HepG2 (cell line): ENCODE measurements at regions not wholly inside any gene's neighbourhood (a gene's known extent, or its start where the extent isn't known, plus 50 kb on each side); places are given as distances from the start of the nearest gene placed in this dataset.

ENCODE experiments used
- ATAC-seq: fragments of 200-7000 bp; cut with Tn5 transposase; 3 replicates; pipeline ENCODE4 v1.9.1; 2020; ENCODE audit warnings: mild to moderate bottlenecking, moderate library complexity
- BruUV-seq: library from RNA; stranded (reverse); fragments of 400-500 nt; replicated peaks from 2 replicates; lab custom pipeline; 2021; lab: Mats Ljungman, UMichigan
- CTCF ChIA-PET: fragments of 300-600 bp; formaldehyde crosslinking; extraction: SDS; loops from one replicate; lab custom pipeline; 2021; ENCODE audit warnings: low total read pairs, inconsistent platforms, low intra/inter-chr PET ratio; lab: Yijun Ruan, JAX
- POLR2A ChIA-PET: fragments of 350-600 bp; sonication (Branson Sonifier 250); formaldehyde crosslinking; loops from one replicate; lab custom pipeline; 2020; ENCODE audit warnings: antibody characterized with exemption, inconsistent platforms; lab: Yijun Ruan, JAX
- DNase-seq: peaks from one replicate; pipeline ENCODE4 v3.0.0-alpha.2; 2015; ENCODE audit warnings: low spot score
- FAIRE-seq: peaks from 3 replicates; lab custom pipeline; 2011; peaks lifted over from hg19 to GRCh38; lab: Jason Lieb, UNC
- H2AFZ ChIP-seq: one replicate; pipeline ENCODE4 v1.6.1; 2011; ENCODE audit warnings: low read length, inconsistent platforms
- H3K27ac ChIP-seq: fragments of 300-600 bp; 3 replicates; pipeline ENCODE4 v1.8.0; 2011; ENCODE audit warnings: mixed run types, mild to moderate bottlenecking, mixed read lengths, low read length, inconsistent platforms; ENCODE audit not compliant: insufficient read depth; ENCODE audit errors: extremely low read length
- H3K27me3 ChIP-seq, 2 experiments: fragments of 200-600 bp in 1 of 2; 2 replicates in 1 of 2; 3 replicates in 1 of 2; pipeline versions ENCODE4 v1.6.0 to v1.8.0; 2011; ENCODE audit warnings: low read length in 2 of 2, mild to moderate bottlenecking in 2 of 2, moderate library complexity in 2 of 2, inconsistent platforms in 1 of 2; ENCODE audit not compliant: insufficient read depth in 2 of 2, control insufficient read depth in 1 of 2
- H3K36me3 ChIP-seq, 2 experiments: fragments of 200-600 bp in 1 of 2; replicated peaks in 1 of 2; 2 replicates in 1 of 2; 3 replicates in 1 of 2; pipeline versions ENCODE4 v1.5.1 to v1.8.0; 2011; ENCODE audit warnings: low read length in 2 of 2, inconsistent platforms in 1 of 2; ENCODE audit not compliant: insufficient read depth in 2 of 2, control insufficient read depth in 1 of 2
- H3K4me1 ChIP-seq: 2 replicates; pipeline ENCODE4 v1.5.1; 2012; ENCODE audit warnings: low read length, inconsistent platforms; ENCODE audit not compliant: insufficient read depth
- H3K4me2 ChIP-seq: 2 replicates; pipeline ENCODE4 v1.6.0; 2011; ENCODE audit warnings: low read depth, low read length, inconsistent platforms
- H3K4me3 ChIP-seq, 3 experiments: fragments of 200-600 bp in 1 of 3; sonication (generic), shearing (Covaris generic) in 1 of 3; replicated peaks in 1 of 3; 2 replicates each; pipeline ENCODE4 v1.5.1; 2011 to 2016; ENCODE audit warnings: low read length in 3 of 3, inconsistent platforms in 2 of 3, low read depth in 2 of 3, mild to moderate bottlenecking in 2 of 3, control low read depth in 1 of 3, mixed read lengths in 1 of 3; ENCODE audit not compliant: insufficient read depth in 1 of 3
- H3K79me2 ChIP-seq: one replicate; pipeline ENCODE4 v1.6.1; 2011; ENCODE audit warnings: low read length, inconsistent platforms; ENCODE audit not compliant: insufficient read depth
- H3K9ac ChIP-seq: 2 replicates; pipeline ENCODE4 v1.6.0; 2011; ENCODE audit warnings: mild to moderate bottlenecking, low read depth, low read length, inconsistent platforms; ENCODE audit not compliant: insufficient read depth
- H3K9me3 ChIP-seq: 2 replicates; pipeline ENCODE4 v1.5.1; 2012; ENCODE audit warnings: mild to moderate bottlenecking, low read length
- H4K20me1 ChIP-seq: 2 replicates; pipeline ENCODE4 v1.6.0; 2011; ENCODE audit warnings: inconsistent platforms, mild to moderate bottlenecking, low read length, moderate library complexity; ENCODE audit not compliant: insufficient read depth
- AGO1 ChIP-seq: fragments of 200-400 bp; formaldehyde crosslinking; IDR thresholded peaks from 2 replicates; pipeline ENCODE4 v1.6.1; 2017; ENCODE audit warnings: mild to moderate bottlenecking, low read depth, low read length, moderate library complexity; ENCODE audit not compliant: poor library complexity, severe bottlenecking
- HDAC6 ChIP-seq: fragments of 200-600 bp; sonication (generic); IDR thresholded peaks from 2 replicates; pipeline ENCODE4 v1.7.0; 2017; ENCODE audit warnings: mild to moderate bottlenecking, antibody characterized with exemption, low read length, low read depth
- JUND ChIP-seq: sonication (generic); formaldehyde crosslinking; IDR thresholded peaks from 2 replicates; pipeline ENCODE4 v1.8.0; 2022; ENCODE audit warnings: mild to moderate bottlenecking, missing genetic modification reagents
- NFKBIZ ChIP-seq: IDR thresholded peaks from 2 replicates; pipeline ENCODE4 v1.6.1; 2018; ENCODE audit warnings: missing genetic modification reagents, missing compliant biosample characterization
- ONECUT2 ChIP-seq: sonication (generic); formaldehyde crosslinking; IDR thresholded peaks from 2 replicates; pipeline ENCODE4 v1.4.0; 2020; ENCODE audit warnings: missing genetic modification reagents
- POLR2AphosphoS2 ChIP-seq: IDR thresholded peaks from 2 replicates; pipeline ENCODE4 v1.6.1; 2011; ENCODE audit warnings: low read depth, low read length, improper control_type of control experiment
- RBM39 ChIP-seq: fragments of 200-400 bp; formaldehyde crosslinking; IDR thresholded peaks from one replicate; pipeline ENCODE4 v1.6.1; 2018; ENCODE audit warnings: antibody characterized with exemption, mild to moderate bottlenecking, low read depth, low read length; ENCODE audit not compliant: poor library complexity, severe bottlenecking
- TAF1 ChIP-seq: sonication (generic); formaldehyde crosslinking; IDR thresholded peaks from 2 replicates; pipeline ENCODE4 v1.4.0; 2020; ENCODE audit warnings: missing genetic modification reagents
- TFE3 ChIP-seq: IDR thresholded peaks from 2 replicates; pipeline ENCODE4 v1.6.1; 2016
- ZBTB1 ChIP-seq: sonication (generic); formaldehyde crosslinking; IDR thresholded peaks from 2 replicates; pipeline ENCODE4 v1.4.0; 2020; ENCODE audit warnings: missing genetic modification reagents, borderline replicate concordance
- ZFP36L1 ChIP-seq: sonication (generic); formaldehyde crosslinking; IDR thresholded peaks from 2 replicates; pipeline ENCODE4 v1.8.0; 2022; ENCODE audit warnings: mild to moderate bottlenecking, missing genetic modification reagents, moderate library complexity
- ZNF296 ChIP-seq: sonication (generic); formaldehyde crosslinking; conservative IDR thresholded peaks from 2 replicates; pipeline ENCODE4 v1.5.0; 2020; ENCODE audit warnings: mild to moderate bottlenecking, missing genetic modification reagents
- ZNF614 ChIP-seq: IDR thresholded peaks from 2 replicates; pipeline ENCODE4 v1.6.1; 2018; ENCODE audit warnings: missing biosample characterization, missing genetic modification reagents, inconsistent platforms, borderline replicate concordance
- ZNF678 ChIP-seq: sonication (generic); formaldehyde crosslinking; IDR thresholded peaks from 2 replicates; pipeline ENCODE4 v1.4.0; 2020; ENCODE audit warnings: mild to moderate bottlenecking, missing genetic modification reagents
- ZNF772 ChIP-seq: sonication (generic); formaldehyde crosslinking; IDR thresholded peaks from 2 replicates; pipeline ENCODE4 v1.5.0; 2020; ENCODE audit warnings: mild to moderate bottlenecking, missing genetic modification reagents
- WGBS: methylation state at CpG from one replicate; pipeline ENCODE4 v1.1.6; 2017; ENCODE audit warnings: low lambda C conversion rate; 5-methylcytosine and 5-hydroxymethylcytosine counted together
- in situ Hi-C: cut with HindIII; loops from 2 replicates; pipeline ENCODE4 v1.10.0; 2017; ENCODE audit warnings: low pct_unique_long_range_greater_than_20kb; ENCODE audit not compliant: extremely low pct_ligation_motif_present
- intact Hi-C: fragments of 100-400 bp; cut with micrococcal nuclease; formaldehyde crosslinking; loops from one replicate; pipeline ENCODE4 v1.10.0; 2022; ENCODE audit not compliant: unreplicated experiment
- TF ChIP-seq, protein P1 (sequence below): sonication (generic); formaldehyde crosslinking; conservative IDR thresholded peaks from 2 replicates; pipeline ENCODE4 v1.4.0; 2020; ENCODE audit warnings: missing genetic modification reagents
- TF ChIP-seq, protein P2 (sequence below): sonication (generic); formaldehyde crosslinking; IDR thresholded peaks from 2 replicates; pipeline ENCODE4 v1.4.0; 2020; ENCODE audit warnings: missing genetic modification reagents
- TF ChIP-seq, protein P3 (sequence below): sonication (generic); formaldehyde crosslinking; IDR thresholded peaks from 2 replicates; pipeline ENCODE4 v1.5.0; 2020; ENCODE audit warnings: missing genetic modification reagents

DNA sequence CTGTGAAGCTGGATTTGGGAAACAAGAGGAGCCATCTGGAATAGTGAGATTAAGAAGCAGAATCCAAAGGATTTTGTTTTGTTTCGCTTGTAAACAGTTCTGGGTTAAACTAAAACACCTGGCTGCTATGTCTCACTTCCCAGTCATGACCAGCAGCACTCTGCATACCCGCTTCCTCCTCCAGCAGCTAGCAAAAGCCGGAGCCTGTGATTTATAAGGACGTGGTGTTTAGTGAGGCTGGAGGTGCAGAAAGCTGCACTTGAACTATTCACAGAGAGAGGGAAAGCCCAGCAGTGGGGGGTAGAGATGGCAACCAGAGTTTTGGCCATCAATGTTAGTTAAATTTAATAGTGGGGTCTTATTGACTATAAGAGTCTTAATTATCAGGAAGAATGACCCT, 240.2 kb downstream of the AJAP1 start:
- intact Hi-C loops (no loop called here), in situ Hi-C loops (no loop called here)
- ChIA-PET CTCF (no interaction called here), POLR2A (no interaction called here)
- H3K27me3 ChIP-seq: peaks cover 0 to 6% of the 10 kb centered on the region in 2 experiments; a peak in 2 of 5 replicates
- H3K4me3 ChIP-seq: no peak overlapping the region
- H3K27ac ChIP-seq: no peak overlapping the region
- H4K20me1 ChIP-seq: no peaks in the 10 kb centered on the region
- FAIRE-seq: no peak
- WGBS: 5% methylated on average over 4 of the region's 4 CpGs
- H3K4me2 ChIP-seq: no peak overlapping the region
- no peaks in the 10 kb centered on the region for H3K79me2 ChIP-seq
- no peak for ATAC-seq
- no TSS peak for BruUV-seq
- TF ChIP-seq ZFP36L1: no peak
- no peak for TF ChIP-seq RBM39
- no peak for TF ChIP-seq NFKBIZ (CRISPR knock-in tag)
- no peak for TF ChIP-seq POLR2AphosphoS2
- TF ChIP-seq, protein P1, sequence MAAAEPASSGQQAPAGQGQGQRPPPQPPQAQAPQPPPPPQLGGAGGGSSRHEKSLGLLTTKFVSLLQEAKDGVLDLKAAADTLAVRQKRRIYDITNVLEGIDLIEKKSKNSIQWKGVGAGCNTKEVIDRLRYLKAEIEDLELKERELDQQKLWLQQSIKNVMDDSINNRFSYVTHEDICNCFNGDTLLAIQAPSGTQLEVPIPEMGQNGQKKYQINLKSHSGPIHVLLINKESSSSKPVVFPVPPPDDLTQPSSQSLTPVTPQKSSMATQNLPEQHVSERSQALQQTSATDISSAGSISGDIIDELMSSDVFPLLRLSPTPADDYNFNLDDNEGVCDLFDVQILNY (CRISPR knock-in tag): no peak
- no peak for TF ChIP-seq HDAC6
- TF ChIP-seq JUND (CRISPR knock-in tag): no peak
- no peak for TF ChIP-seq ZNF772 (CRISPR knock-in tag)
- TF ChIP-seq ONECUT2: no peak
- no peak for TF ChIP-seq TAF1
- no peak for TF ChIP-seq TFE3 (CRISPR knock-in tag)
- TF ChIP-seq ZNF614 (CRISPR knock-in tag): no peak
- TF ChIP-seq, protein P2, sequence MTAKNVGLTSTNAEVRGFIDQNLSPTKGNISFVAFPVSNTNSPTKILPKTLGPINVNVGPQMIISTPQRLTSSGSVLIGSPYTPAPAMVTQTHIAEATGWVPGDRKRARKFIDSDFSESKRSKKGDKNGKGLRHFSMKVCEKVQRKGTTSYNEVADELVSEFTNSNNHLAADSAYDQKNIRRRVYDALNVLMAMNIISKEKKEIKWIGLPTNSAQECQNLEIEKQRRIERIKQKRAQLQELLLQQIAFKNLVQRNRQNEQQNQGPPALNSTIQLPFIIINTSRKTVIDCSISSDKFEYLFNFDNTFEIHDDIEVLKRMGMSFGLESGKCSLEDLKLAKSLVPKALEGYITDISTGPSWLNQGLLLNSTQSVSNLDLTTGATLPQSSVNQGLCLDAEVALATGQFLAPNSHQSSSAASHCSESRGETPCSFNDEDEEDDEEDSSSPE (CRISPR knock-in tag): no peak
- no peak for TF ChIP-seq ZNF296
- no peak for TF ChIP-seq ZNF678 (CRISPR knock-in tag)
- TF ChIP-seq, protein P3, sequence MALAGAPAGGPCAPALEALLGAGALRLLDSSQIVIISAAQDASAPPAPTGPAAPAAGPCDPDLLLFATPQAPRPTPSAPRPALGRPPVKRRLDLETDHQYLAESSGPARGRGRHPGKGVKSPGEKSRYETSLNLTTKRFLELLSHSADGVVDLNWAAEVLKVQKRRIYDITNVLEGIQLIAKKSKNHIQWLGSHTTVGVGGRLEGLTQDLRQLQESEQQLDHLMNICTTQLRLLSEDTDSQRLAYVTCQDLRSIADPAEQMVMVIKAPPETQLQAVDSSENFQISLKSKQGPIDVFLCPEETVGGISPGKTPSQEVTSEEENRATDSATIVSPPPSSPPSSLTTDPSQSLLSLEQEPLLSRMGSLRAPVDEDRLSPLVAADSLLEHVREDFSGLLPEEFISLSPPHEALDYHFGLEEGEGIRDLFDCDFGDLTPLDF (CRISPR knock-in tag): no peak
- TF ChIP-seq ZBTB1 (CRISPR knock-in tag): no peak
- no peak for TF ChIP-seq AGO1
- H2AFZ ChIP-seq: no peak overlapping the region
- H3K9ac ChIP-seq: no peak overlapping the region
- DNase-seq: no peak
- H3K36me3 ChIP-seq: no peaks in the 10 kb centered on the region
- no peaks in the 10 kb centered on the region for H3K4me1 ChIP-seq
- peaks cover 33% of the 10 kb centered on the region for H3K9me3 ChIP-seq
